AML-193 (cell line): ENCODE measurements at regions not wholly inside any gene's neighbourhood (a gene's known extent, or its start where the extent isn't known, plus 50 kb on each side); places are given as distances from the start of the nearest gene placed in this dataset.

ENCODE experiments used
- DNase-seq, 2 experiments: peaks; one replicate each; lab custom pipeline; 2025; lab: John Stamatoyannopoulos, UW

DNA sequence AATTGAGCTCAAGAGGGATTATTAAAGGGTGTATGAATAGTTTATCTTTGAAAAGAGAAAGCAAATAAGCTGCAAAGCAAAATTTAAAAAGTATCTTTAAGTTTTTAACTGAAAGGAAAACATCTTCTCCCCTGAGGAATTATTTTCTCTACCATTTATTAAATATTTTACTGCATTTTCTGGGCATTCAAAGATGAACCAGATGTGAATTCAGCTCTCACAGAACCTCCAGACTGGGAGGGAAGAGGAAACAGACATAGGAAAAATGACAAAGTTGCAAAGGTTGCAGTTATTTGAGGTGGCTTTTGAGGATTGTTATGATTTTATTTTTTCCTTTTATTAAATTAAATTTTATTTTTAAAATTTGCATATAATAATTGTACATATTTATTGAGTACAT lies 122.7 kb upstream of the SESN3 start:
- DNase-seq: no peak

GRCh38 chr11:95352733-95353346 lies 121.8 kb upstream of the SESN3 start:
- no peak for DNase-seq

- no peak for DNase-seq
Observed at GRCh38 chr11:95349345-95349942, 118.4 kb upstream of the SESN3 start.

DNA sequence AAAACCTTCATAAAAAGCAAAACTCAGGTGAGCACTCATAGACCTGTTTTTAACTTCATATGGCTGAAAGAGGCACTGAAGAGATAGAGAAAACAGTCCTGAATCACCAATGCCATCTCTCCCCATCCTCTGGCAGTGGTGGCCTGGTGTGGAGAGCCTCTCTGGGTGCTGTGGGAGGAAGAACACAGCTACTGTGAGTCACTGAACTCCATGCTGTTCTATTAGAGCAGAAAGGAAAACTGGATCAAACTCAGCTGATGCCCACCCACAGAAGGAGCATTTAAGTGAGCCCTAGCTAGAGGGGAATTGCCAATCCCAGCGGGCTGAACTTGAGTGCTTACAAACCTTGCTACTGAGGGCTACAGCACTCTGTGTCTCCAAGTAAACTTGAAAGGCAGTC lies 115.3 kb upstream of the SESN3 start:
- DNase-seq: no peak

GRCh38 chr11:95345651-95346050 lies 114.6 kb upstream of the SESN3 start:
- DNase-seq: peak; percentile 37 to 62

DNA sequence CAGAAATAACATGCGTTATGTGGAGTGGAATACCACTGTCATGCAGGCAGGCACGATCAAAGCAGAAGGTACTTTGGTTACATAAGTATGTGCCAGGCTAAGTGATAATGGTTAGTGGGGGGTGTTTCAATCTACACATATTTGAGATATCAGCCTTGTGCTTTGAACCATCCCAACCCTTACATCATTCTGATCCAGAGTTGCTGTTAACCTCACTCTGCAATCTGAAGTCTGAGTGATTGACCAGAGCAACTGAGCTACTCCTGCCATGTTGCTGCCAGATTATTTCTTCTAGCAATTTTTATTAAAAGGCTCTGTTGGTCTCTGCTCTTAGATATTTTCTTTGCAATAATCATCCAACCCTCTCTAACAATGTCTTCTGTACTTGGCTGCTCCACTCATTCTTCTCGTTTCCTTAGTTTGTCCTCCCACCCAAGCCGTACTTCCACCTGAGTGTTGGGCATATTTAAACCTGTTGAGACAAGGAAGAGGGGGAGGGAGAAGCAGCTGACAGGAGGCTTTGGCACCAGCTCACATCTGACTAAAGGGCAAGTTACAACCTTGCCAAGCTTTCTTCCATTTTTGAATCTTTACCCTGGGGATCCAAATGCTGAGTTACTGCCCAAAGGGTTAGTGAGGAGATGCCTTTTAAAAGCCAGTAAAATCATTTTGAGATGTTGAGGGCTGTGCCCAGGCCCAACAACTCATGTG lies 114.1 kb upstream of the SESN3 start:
- no peak for DNase-seq

GRCh38 chr11:95341221-95341620 lies 110.2 kb upstream of the SESN3 start:
- no peak for DNase-seq

DNA sequence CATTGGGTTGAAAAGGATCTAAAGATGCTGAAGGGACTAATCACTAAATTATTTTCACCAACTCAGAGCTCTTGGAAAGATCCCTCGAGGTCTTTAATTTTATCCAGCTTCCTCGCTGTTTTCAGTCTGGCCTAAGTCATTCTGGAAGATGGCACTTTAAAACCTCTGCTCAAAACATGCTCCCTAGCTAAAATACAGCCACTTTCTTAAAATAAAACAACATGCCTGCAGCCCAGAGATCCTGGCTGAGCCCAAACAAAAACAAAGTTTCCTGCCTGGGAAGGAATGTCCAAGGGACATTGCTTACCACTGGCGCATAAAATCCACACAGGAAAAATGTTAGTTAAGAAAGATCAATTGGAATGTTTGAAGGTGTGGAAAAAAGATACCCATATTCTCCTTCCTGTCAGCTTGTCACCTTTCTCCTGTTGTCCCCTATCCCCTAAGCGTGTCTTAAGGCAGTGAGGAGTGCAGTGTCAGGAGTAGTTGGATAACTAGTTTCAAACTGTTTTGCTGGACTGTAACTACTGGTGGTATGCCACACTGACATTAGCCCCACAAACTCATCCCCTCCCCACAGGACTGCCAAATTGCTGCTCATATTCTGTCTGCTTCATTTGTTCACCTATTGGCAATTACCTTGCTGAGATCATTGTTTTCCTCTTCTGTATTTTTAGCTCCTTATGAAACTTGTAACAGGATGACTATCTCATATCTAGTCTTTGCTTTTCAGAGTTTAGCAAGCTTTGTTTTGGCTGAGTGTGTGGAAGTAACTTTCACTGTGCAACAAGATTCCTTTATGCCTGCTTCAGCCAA lies 108.3 kb upstream of the SESN3 start:
- no peak for DNase-seq

DNA sequence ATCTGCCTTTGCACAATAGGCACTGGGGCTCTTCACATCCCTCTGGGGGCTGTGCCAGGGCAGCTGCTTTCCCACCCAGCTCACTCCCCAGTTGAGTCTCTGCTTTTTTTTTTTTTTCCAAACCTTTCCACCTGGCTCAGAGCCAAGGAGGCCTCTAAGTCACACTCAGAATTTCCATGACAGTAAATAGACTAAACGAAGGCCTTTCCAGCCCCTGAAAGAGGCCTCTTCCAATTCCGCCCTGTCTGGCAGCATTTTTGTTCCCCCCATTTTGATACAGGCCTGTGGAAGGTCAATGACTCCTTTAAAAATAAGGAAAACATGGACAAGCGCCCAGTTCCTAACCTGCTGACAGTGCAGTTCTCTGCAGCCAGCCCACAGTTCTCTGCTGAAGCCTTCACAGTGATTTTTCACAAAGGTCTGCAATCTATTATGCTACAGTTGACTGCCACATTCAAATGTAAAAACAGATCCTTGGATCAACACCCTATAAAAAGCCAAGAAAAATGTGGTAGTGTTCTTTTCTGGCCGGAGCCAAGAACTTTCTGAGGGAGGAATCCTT lies 107.5 kb upstream of the SESN3 start:
- DNase-seq: no peak

- DNase-seq: no peak
Observed at GRCh38 chr11:95337972-95338429, 107.0 kb upstream of the SESN3 start.

- no peak for DNase-seq
Observed at GRCh38 chr11:95337175-95337957, 106.4 kb upstream of the SESN3 start.

DNA sequence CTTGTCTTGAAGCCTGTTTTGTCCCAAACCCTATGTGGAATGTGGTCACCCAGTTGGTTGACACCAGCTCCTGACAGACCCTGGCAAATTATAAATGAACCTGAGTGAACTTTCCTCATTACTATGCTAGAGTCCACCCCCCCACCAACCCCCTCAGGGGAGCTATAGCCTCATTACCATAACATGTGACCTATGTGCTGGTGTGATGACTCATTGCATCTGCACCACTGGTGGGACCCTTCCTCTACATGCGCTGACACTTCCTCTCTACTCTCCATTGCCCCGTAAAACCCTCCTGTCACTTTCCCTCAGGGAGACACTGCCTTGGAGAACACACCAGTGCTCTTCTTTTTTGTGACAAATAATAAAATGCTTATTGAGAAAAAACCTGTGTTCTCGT lies 105.0 kb upstream of the SESN3 start:
- no peak for DNase-seq

GRCh38 chr11:95331161-95331560 lies 100.2 kb upstream of the SESN3 start:
- no peak for DNase-seq

GRCh38 chr11:95330302-95330701 lies 99.3 kb upstream of the SESN3 start:
- no peak for DNase-seq

- DNase-seq: no peak
Observed at GRCh38 chr11:95327273-95327948, 96.4 kb upstream of the SESN3 start.

DNA sequence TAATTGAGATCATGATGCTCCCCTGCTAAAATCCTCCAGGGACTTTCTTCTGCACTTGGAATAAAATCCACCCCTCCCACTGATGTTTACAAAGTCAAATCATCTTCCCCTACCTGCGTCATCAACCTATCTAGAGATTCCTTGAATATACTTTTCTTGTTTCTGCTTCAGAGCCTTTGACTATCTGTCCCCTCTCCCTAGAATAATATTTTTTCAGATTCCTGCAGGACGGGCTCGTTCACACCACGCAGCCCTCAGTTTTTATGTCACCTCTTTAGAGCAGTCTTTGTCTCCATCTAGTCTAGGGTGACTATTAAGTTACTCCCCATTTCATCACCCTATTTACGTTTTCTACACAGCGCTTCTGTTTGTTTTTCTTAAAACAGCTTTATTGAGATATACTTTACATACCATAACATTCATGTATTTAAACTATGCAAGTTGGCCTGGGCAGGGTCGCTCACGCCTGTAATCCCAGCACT lies 94.8 kb upstream of the SESN3 start:
- no peak for DNase-seq

- no peak for DNase-seq
Observed at GRCh38 chr11:95324826-95325225, 93.8 kb upstream of the SESN3 start.

- DNase-seq: no peak
Observed at GRCh38 chr11:95322539-95322938, 91.5 kb upstream of the SESN3 start.

DNA sequence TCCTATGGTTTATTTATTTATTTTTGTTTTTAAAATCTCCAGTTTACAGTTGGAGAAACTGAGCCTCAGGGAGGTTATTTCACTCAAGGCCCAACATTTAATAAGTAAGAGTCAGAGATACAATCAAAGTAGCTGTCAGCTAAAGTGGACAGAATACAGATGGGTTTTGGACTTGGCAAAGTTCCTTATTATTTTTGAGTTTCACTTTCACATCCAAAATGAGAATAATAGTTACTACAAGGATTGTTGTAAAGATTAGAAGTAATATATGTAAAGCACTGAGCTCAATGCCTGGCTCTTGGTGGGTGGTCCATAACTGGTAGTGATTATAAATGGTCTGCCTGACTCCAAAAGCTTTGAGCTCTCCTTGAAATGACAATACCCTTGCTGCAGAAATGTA lies 87.5 kb upstream of the SESN3 start:
- DNase-seq: no peak

- DNase-seq: no peak
Observed at GRCh38 chr11:95308512-95309035, 77.6 kb upstream of the SESN3 start.
